CD14-positive monocyte (primary cell): ENCODE measurements at regions not wholly inside any gene's neighbourhood (a gene's known extent, or its start where the extent isn't known, plus 50 kb on each side); places are given as distances from the start of the nearest gene placed in this dataset.
A peak's percentile ranks its signal among the peaks of the same experiment; 100 is the strongest.

Source experiments
- DNase-seq, 3 donors: peaks; one replicate each; pipeline ENCODE4 v3.0.0-alpha.2; 2011 to 2022
- H2AFZ ChIP-seq: 2 replicates; pipeline ENCODE4 v1.6.0; 2012; ENCODE audit warnings: mild to moderate bottlenecking, low read depth, low read length, inconsistent platforms; ENCODE audit not compliant: insufficient read depth, poor library complexity, severe bottlenecking
- H3K27ac ChIP-seq, 2 donors: 1 replicate in 1 of 2; 2 replicates in 1 of 2; pipeline ENCODE4 v1.5.1; 2012 to 2013; ENCODE audit warnings: low read length in 2 of 2, control low read depth in 1 of 2, inconsistent platforms in 1 of 2, low read depth in 1 of 2, mild to moderate bottlenecking in 1 of 2
- H3K27me3 ChIP-seq, 2 donors: one replicate each; pipeline versions ENCODE4 v1.6.0 to v1.6.1; 2011 to 2013; ENCODE audit warnings: low read length in 2 of 2; ENCODE audit not compliant: control insufficient read depth in 2 of 2, insufficient read depth in 2 of 2
- H3K36me3 ChIP-seq, 2 donors: replicated peaks in 1 of 2; 1 replicate in 1 of 2; 2 replicates in 1 of 2; pipeline versions ENCODE4 v1.5.1 to v1.6.1; 2012 to 2013; ENCODE audit warnings: low read length in 2 of 2, control low read depth in 1 of 2, inconsistent platforms in 1 of 2, mild to moderate bottlenecking in 1 of 2; ENCODE audit not compliant: insufficient read depth in 2 of 2, control insufficient read depth in 1 of 2
- H3K4me1 ChIP-seq, 2 donors: 1 replicate in 1 of 2; 2 replicates in 1 of 2; pipeline versions ENCODE4 v1.5.1 to v1.6.1; 2012 to 2013; ENCODE audit warnings: low read length in 2 of 2, control low read depth in 1 of 2, inconsistent platforms in 1 of 2, mild to moderate bottlenecking in 1 of 2, moderate library complexity in 1 of 2; ENCODE audit not compliant: insufficient read depth in 2 of 2, control insufficient read depth in 1 of 2
- H3K4me2 ChIP-seq: replicated peaks from 2 replicates; pipeline ENCODE3; 2012; ENCODE audit warnings: low read length, moderate library complexity, mild to moderate bottlenecking; ENCODE audit not compliant: poor library complexity, severe bottlenecking; ENCODE audit errors: extremely low read depth
- H3K4me3 ChIP-seq, 3 experiments: fragments of 200-600 bp in 1 of 3; sonication (generic) in 1 of 3; replicated peaks in 1 of 3; 1 replicate in 2 of 3; 2 replicates in 1 of 3; pipeline ENCODE4 v1.5.1; 2011 to 2013; ENCODE audit warnings: low read length in 3 of 3, mild to moderate bottlenecking in 3 of 3, control low read depth in 2 of 3, low read depth in 2 of 3, inconsistent platforms in 1 of 3, moderate library complexity in 1 of 3
- H3K79me2 ChIP-seq: 2 replicates; pipeline ENCODE4 v1.6.0; 2012; ENCODE audit warnings: mild to moderate bottlenecking, control low read depth, inconsistent platforms, low read length, moderate library complexity; ENCODE audit not compliant: insufficient read depth
- H3K9ac ChIP-seq: 2 replicates; pipeline ENCODE4 v1.6.0; 2017; ENCODE audit warnings: low read length, mild to moderate bottlenecking; ENCODE audit not compliant: insufficient read depth, poor library complexity, severe bottlenecking
- H3K9me3 ChIP-seq, 2 donors: replicated peaks in 1 of 2; 1 replicate in 1 of 2; 2 replicates in 1 of 2; pipeline versions ENCODE4 v1.5.1 to v1.6.1; 2012 to 2013; ENCODE audit warnings: low read length in 2 of 2, control low read depth in 1 of 2; ENCODE audit not compliant: control insufficient read depth in 1 of 2, insufficient read depth in 1 of 2
- H4K20me1 ChIP-seq: 2 replicates; pipeline ENCODE4 v1.6.0; 2012; ENCODE audit warnings: mild to moderate bottlenecking, low read length, control low read depth, moderate library complexity; ENCODE audit not compliant: insufficient read depth
- H3K27ac Mint-ChIP-seq, 7 donors: one replicate each; pipeline ENCODE4 v1.8.0; 2020; ENCODE audit warnings: mild to moderate bottlenecking in 7 of 7, mixed read lengths in 7 of 7, moderate library complexity in 6 of 7, inconsistent platforms in 2 of 7
- H3K27me3 Mint-ChIP-seq, 3 donors: one replicate each; pipeline ENCODE4 v1.8.0; 2021 to 2022; ENCODE audit warnings: low read depth in 3 of 3, mild to moderate bottlenecking in 3 of 3, mixed read lengths in 3 of 3, moderate library complexity in 3 of 3, inconsistent platforms in 1 of 3
- H3K36me3 Mint-ChIP-seq, 2 donors: one replicate each; pipeline ENCODE4 v1.8.0; 2020; ENCODE audit warnings: mixed read lengths in 2 of 2, inconsistent platforms in 1 of 2, mild to moderate bottlenecking in 1 of 2
- H3K4me1 Mint-ChIP-seq: one replicate; pipeline ENCODE4 v1.8.0; 2020; ENCODE audit warnings: mild to moderate bottlenecking, mixed read lengths
- H3K4me3 Mint-ChIP-seq, 2 donors: one replicate each; pipeline ENCODE4 v1.8.0; 2020; ENCODE audit warnings: mild to moderate bottlenecking in 2 of 2, mixed read lengths in 2 of 2, moderate library complexity in 1 of 2
- H3K9me3 Mint-ChIP-seq, 7 donors: one replicate each; pipeline ENCODE4 v1.8.0; 2020 to 2022; ENCODE audit warnings: mixed read lengths in 7 of 7, mild to moderate bottlenecking in 6 of 7, moderate library complexity in 6 of 7, inconsistent platforms in 2 of 7
- WGBS: methylation state at CpG from one replicate; pipeline ENCODE4 v1.1.5; 2013; ENCODE audit warnings: missing lambda C conversion rate; ENCODE audit not compliant: insufficient coverage; 5-methylcytosine and 5-hydroxymethylcytosine counted together
- intact Hi-C, 2 donors: fragments of 100-400 bp; cut with micrococcal nuclease; formaldehyde crosslinking; loops; one replicate each; pipeline versions ENCODE4 v1.15.0 to v1.15.1; 2023
- TF ChIP-seq, protein P1 (sequence below): fragments of 200-600 bp; IDR thresholded peaks from one replicate; pipeline ENCODE4 v1.8.0; 2022; ENCODE audit warnings: antibody characterized with exemption, mild to moderate bottlenecking

DNA sequence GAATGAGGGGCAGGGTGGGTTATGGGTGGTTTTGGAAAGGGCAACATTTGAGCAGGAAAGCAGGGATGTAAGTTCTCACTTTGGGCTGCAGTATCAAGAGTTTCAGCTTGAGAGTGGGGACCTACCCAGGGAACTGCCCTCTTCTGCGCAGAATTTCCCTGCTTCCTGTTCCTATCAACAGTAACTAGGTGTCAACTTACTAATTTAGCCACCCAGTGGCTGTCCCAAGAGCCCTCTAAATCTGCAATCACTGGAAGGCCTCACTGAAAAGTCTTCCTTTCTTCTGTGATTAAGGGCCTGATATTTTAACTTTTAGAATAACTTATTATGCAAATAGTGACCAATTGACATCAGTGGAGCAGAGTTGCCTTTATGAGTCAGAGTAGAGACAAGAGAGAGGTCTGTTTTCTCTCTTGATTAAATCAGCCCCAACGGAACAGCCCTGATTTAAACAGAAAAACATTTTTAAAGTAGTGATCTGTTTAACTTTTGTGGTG, 118.2 kb upstream of the RIPOR2 start:
- H3K9me3 Mint-ChIP-seq: peaks cover 0 to 4% (median 0%) of the 10 kb centered on the region in 7 donors
- no CpG with 5 or more reads among the region's 2 CpGs for WGBS
- TF ChIP-seq, protein P1, sequence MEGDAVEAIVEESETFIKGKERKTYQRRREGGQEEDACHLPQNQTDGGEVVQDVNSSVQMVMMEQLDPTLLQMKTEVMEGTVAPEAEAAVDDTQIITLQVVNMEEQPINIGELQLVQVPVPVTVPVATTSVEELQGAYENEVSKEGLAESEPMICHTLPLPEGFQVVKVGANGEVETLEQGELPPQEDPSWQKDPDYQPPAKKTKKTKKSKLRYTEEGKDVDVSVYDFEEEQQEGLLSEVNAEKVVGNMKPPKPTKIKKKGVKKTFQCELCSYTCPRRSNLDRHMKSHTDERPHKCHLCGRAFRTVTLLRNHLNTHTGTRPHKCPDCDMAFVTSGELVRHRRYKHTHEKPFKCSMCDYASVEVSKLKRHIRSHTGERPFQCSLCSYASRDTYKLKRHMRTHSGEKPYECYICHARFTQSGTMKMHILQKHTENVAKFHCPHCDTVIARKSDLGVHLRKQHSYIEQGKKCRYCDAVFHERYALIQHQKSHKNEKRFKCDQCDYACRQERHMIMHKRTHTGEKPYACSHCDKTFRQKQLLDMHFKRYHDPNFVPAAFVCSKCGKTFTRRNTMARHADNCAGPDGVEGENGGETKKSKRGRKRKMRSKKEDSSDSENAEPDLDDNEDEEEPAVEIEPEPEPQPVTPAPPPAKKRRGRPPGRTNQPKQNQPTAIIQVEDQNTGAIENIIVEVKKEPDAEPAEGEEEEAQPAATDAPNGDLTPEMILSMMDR: no peak
- peaks cover 0 to 2% of the 10 kb centered on the region in 2 donors for H3K36me3 Mint-ChIP-seq
- H3K4me1 ChIP-seq: peaks cover 69 to 80% of the 10 kb centered on the region in 2 donors
- intact Hi-C loops: no loop called here
- no peaks in the 10 kb centered on the region for H4K20me1 ChIP-seq
- no peaks in the 10 kb centered on the region for H3K9me3 ChIP-seq
- H3K27me3 Mint-ChIP-seq: peaks cover 0 to 3% (median 0%) of the 10 kb centered on the region in 3 donors
- no peak overlapping the region for H3K9ac ChIP-seq
- H3K36me3 ChIP-seq: no peaks in the 10 kb centered on the region
- H3K4me3 Mint-ChIP-seq: peak overlapping the region in 1 of 2 donors; percentile 53
- H3K27me3 ChIP-seq: no peaks in the 10 kb centered on the region
- H2AFZ ChIP-seq: no peak overlapping the region
- no peak overlapping the region for H3K27ac ChIP-seq
- no peaks in the 10 kb centered on the region for H3K79me2 ChIP-seq
- peak in 2 of 3 donors; percentile 36 to 69 for DNase-seq
- H3K4me3 ChIP-seq: no peak overlapping the region
- H3K4me1 Mint-ChIP-seq: peaks cover 75% of the 10 kb centered on the region
- H3K27ac Mint-ChIP-seq: peak overlapping the region; percentile 57 to 85 (median 61)
- H3K4me2 ChIP-seq: peak overlapping the region; percentile 7

DNA sequence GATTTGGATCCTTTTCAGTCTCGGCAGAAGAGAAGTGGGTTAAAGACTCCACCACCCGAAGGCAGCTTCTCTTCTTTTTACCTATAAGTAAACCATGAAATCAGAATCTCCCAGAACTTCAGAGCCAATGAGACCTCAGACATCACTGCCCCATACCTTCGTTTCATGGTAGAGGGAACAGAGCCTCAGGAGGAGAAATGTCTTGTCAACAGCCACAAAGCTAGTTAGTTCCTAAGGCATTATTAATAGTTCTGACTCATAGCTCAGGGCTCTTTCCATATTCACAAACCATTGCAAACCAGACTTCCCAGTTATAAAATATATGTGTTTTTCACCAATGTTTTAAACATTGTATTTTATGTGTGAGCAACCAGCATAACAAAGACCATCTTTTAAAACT, 118.7 kb upstream of the RIPOR2 start:
- Mint-ChIP-seq H3K4me3 (no peak overlapping the region), H3K27ac (peak overlapping the region in 3 of 7 donors; percentile 57 to 85 (median 75)), H3K36me3 (peaks cover 0 to 2% of the 10 kb centered on the region in 2 donors), H3K4me1 (peaks cover 76% of the 10 kb centered on the region), H3K27me3 (peaks cover 0 to 3% (median 0%) of the 10 kb centered on the region in 3 donors), H3K9me3 (peaks cover 0 to 4% (median 0%) of the 10 kb centered on the region in 7 donors)
- intact Hi-C loops: no loop called here
- DNase-seq: peak in 2 of 3 donors; percentile 22 to 46
- WGBS: 50% methylated on average over 1 of the region's 3 CpGs
- no peaks in the 10 kb centered on the region for H3K79me2 ChIP-seq
- H3K4me1 ChIP-seq: peaks cover 69 to 83% of the 10 kb centered on the region in 2 donors
- TF ChIP-seq, protein P1: no peak
- no peaks in the 10 kb centered on the region for H3K27me3 ChIP-seq
- H3K9me3 ChIP-seq: no peaks in the 10 kb centered on the region
- H3K4me2 ChIP-seq: no peak overlapping the region
- H2AFZ ChIP-seq: no peak overlapping the region
- no peak overlapping the region for H3K9ac ChIP-seq
- H4K20me1 ChIP-seq: no peaks in the 10 kb centered on the region
- no peak overlapping the region for H3K4me3 ChIP-seq
- H3K27ac ChIP-seq: no peak overlapping the region
- no peaks in the 10 kb centered on the region for H3K36me3 ChIP-seq
